ENCODE measurements at regions not wholly inside any gene's neighbourhood (a gene's known extent, or its start where the extent isn't known, plus 50 kb on each side); places are given as distances from the start of the nearest gene placed in this dataset.

- no peak for TF ChIP-seq NCOA4 (IDR thresholded peaks at IDR 0.05; ENCODE audit: partially characterized antibody)
- TF ChIP-seq ZNF146 (CRISPR knock-in tag; IDR thresholded peaks at IDR 0.05; ENCODE audit: unreplicated experiment), result no peak
- peak; percentile 91 for TF ChIP-seq RFX1 (IDR thresholded peaks at IDR 0.05)
- no peak for TF ChIP-seq PCBP1 (IDR thresholded peaks at IDR 0.05; ENCODE audit: low read depth, low read length, poor library complexity, severe bottlenecking)
- TF ChIP-seq TCFL5 (CRISPR knock-in tag; conservative IDR thresholded peaks at IDR 0.05), result no peak
- TF ChIP-seq FOS (IDR thresholded peaks at IDR 0.05; ENCODE audit: extremely low read depth, insufficient read length), result no peak
- TF ChIP-seq, protein P1, sequence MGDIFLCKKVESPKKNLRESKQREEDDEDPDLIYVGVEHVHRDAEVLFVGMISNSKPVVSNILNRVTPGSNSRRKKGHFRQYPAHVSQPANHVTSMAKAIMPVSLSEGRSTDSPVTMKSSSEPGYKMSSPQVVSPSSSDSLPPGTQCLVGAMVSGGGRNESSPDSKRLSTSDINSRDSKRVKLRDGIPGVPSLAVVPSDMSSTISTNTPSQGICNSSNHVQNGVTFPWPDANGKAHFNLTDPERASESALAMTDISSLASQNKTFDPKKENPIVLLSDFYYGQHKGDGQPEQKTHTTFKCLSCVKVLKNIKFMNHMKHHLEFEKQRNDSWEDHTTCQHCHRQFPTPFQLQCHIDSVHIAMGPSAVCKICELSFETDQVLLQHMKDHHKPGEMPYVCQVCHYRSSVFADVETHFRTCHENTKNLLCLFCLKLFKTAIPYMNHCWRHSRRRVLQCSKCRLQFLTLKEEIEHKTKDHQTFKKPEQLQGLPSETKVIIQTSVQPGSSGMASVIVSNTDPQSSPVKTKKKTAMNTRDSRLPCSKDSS (IDR thresholded peaks at IDR 0.05; ENCODE audit: low read depth, partially characterized antibody), result no peak
- TF ChIP-seq, protein P2, sequence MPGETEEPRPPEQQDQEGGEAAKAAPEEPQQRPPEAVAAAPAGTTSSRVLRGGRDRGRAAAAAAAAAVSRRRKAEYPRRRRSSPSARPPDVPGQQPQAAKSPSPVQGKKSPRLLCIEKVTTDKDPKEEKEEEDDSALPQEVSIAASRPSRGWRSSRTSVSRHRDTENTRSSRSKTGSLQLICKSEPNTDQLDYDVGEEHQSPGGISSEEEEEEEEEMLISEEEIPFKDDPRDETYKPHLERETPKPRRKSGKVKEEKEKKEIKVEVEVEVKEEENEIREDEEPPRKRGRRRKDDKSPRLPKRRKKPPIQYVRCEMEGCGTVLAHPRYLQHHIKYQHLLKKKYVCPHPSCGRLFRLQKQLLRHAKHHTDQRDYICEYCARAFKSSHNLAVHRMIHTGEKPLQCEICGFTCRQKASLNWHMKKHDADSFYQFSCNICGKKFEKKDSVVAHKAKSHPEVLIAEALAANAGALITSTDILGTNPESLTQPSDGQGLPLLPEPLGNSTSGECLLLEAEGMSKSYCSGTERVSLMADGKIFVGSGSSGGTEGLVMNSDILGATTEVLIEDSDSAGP (CRISPR knock-in tag; IDR thresholded peaks at IDR 0.05), result no peak
- TF ChIP-seq SREBF2 (CRISPR knock-in tag; IDR thresholded peaks at IDR 0.05), result no peak
- peak; percentile 31; the same call in 1 of the 2 replicates for TF ChIP-seq PHF8 (IDR thresholded peaks at IDR 0.05; ENCODE audit: borderline replicate concordance, low read length)
- no peak for TF ChIP-seq ZBTB12 (CRISPR knock-in tag; IDR thresholded peaks at IDR 0.05)
- TF ChIP-seq PHTF2 (CRISPR knock-in tag; IDR thresholded peaks at IDR 0.05), result no peak
Measured at GRCh38 chr16:35207059-35207999, 1747.9 kb downstream of the TP53TG3F start (continued).

Measured in K562 (cell line).